ENCODE measurements at regions not wholly inside any gene's neighbourhood (a gene's known extent, or its start where the extent isn't known, plus 50 kb on each side); places are given as distances from the start of the nearest gene placed in this dataset.

DNA sequence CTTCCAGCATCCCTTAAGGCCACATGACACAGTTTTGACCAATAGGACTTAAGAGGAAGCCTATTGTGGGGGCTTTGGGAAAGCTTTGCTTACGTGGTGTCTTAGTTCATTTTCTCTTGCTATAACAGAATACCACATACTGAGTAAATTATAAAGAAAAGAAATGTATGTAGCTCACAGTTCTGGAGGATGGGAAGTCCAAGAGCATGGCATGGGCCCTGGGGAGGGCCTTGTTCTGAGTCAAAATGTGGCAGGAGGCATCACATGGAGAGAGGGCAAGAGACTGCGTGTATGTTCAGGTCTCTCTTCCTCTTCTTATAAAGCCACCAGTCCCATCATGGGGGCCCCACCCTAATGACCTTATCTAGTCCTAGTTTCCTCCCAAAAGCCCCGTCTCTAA lies 68.6 kb upstream of the CPEB4 start:
- Mint-ChIP-seq H3K27ac (no peak overlapping the region), H3K36me3 (peaks cover 1% of the 10 kb centered on the region), H3K9me3 (peaks cover 1% of the 10 kb centered on the region), H3K4me1 (peaks cover 10% of the 10 kb centered on the region), H3K27me3 (peaks cover 5% of the 10 kb centered on the region), H3K4me3 (no peak overlapping the region)
- no peak for DNase-seq
- no peak for ATAC-seq (ENCODE audit: low read depth)
- POLR2A ChIA-PET: no interaction called here

DNA sequence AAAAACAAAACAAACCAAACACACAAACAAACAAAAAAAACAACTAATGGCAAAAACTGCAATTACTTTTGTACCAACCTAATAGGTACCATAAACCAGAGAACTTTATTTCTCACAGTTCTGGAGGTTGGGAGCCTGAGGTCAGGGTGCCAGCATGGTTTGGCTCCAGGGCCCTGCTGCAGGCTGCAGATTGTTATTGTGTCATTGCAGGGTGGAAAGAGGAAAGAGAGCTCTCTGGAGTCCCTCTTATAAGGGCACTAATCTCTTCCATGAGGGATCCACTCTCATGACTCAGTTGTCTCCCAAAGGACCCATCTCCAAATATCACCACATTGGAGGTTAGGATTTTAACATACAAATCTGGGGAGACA lies 64.9 kb upstream of the CPEB4 start:
- Mint-ChIP-seq H3K9me3 (peaks cover 8% of the 10 kb centered on the region), H3K4me3 (no peak overlapping the region), H3K4me1 (peaks cover 10% of the 10 kb centered on the region), H3K27me3 (no peaks in the 10 kb centered on the region), H3K36me3 (peaks cover under 1% of the 10 kb centered on the region), H3K27ac (no peak overlapping the region)
- POLR2A ChIA-PET: no interaction called here
- ATAC-seq (ENCODE audit: low read depth) (no peak), DNase-seq (no peak)

DNA sequence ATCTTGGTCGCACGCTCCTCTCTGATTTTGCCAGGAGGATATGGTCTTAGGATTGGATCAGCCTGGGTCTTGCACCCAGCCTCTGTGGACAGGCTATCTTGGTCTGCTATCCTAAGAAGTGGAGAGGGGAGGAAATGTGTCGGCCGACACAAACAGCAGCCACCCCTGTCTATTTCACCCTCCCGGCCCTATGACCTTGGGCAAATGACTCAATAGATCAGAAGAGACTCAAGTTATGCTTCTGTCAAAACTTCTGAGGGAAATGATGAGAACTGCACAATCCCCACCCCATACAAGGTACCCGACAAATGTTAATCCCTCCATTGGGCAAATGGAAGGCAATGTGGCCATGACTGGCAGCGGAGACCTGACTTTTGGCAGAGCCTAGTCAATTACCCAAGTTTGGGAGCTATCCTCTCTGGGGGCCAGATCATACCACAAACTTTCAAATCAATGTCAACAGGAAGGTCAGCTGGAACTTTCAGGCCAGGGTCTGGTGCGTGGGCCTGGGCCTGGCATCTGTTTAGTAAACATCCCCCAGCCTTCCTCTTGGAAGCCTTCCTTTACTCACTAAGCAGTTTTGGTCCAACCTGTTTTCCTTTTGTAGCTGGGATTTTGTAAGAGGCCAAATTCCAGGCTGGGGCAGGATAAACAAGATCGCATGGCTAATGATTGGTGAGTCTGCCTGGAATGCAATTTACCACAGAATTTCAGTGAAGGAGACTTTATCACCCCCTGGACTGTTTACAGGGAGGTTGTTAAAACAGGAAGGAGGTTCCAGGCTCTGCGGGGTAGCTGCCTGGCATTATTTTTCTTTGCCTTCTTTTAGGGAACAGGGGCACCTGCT lies 64.2 kb upstream of the CPEB4 start:
- ATAC-seq (ENCODE audit: low read depth): no peak
- H3K4me1 Mint-ChIP-seq: peaks cover 10% of the 10 kb centered on the region
- H3K9me3 Mint-ChIP-seq: peaks cover 10% of the 10 kb centered on the region
- POLR2A ChIA-PET: no interaction called here
- no peak for DNase-seq
- H3K36me3 Mint-ChIP-seq: no peaks in the 10 kb centered on the region
- H3K27ac Mint-ChIP-seq: no peak overlapping the region
- no peaks in the 10 kb centered on the region for H3K27me3 Mint-ChIP-seq
- no peak overlapping the region for H3K4me3 Mint-ChIP-seq

DNA sequence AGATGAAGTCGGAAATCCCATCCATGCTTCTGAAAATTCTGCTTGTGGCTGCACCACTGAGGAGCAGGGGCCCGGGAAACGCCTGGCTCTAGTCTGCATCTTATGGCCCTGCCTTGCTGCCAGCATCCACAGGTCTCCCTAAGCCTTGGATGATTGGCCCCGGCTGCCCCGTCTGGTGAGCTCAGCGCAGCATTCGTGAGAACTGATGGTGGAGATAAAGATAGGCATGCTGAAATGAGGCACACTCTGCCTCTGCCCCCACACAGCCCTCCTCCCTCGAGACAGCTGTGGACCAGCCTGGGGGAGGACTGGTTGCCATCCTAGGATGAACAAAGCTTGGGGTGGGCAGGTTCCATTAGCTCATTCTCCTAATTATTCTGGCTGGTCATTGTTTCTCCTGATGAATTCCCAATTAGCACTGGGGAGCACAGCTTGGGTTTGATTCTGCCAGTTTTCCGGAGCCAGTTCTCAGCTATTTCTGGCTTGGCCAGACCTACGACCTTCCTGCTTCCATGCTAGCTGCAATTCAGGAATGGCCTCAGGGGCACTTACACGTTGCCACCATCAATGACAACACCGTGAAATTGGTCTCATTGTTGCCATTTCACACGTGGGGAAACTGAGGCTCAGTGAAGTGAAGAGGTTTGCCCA lies 62.8 kb upstream of the CPEB4 start:
- peaks cover 10% of the 10 kb centered on the region for H3K4me1 Mint-ChIP-seq
- no peak overlapping the region for H3K27ac Mint-ChIP-seq
- no peaks in the 10 kb centered on the region for H3K36me3 Mint-ChIP-seq
- ATAC-seq (ENCODE audit: low read depth) (no peak), DNase-seq (no peak)
- peaks cover 10% of the 10 kb centered on the region for H3K9me3 Mint-ChIP-seq
- H3K27me3 Mint-ChIP-seq: no peaks in the 10 kb centered on the region
- POLR2A ChIA-PET: no interaction called here
- no peak overlapping the region for H3K4me3 Mint-ChIP-seq

DNA sequence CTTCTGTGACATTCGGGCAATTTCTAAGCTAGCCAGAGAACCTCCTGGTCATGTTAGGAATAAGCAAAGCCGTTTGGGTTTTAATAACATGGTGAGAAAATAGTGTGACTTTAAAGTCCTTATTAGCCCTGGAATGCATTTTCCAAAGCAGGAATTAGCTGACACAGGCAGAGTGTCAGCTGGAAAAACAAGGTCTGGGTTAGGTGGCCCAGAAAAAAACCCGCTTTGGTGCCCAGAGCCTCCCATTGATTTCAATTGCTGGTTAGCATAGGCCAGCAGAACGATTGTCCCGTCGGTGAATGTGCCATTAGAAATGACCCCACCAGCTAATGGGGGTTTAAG lies 62.1 kb upstream of the CPEB4 start:
- Mint-ChIP-seq H3K4me3 (no peak overlapping the region), H3K27ac (no peak overlapping the region), H3K27me3 (no peaks in the 10 kb centered on the region), H3K9me3 (peaks cover 10% of the 10 kb centered on the region), H3K4me1 (peaks cover 7% of the 10 kb centered on the region), H3K36me3 (no peaks in the 10 kb centered on the region)
- ATAC-seq (ENCODE audit: low read depth) (no peak), DNase-seq (no peak)
- POLR2A ChIA-PET: no interaction called here

DNA sequence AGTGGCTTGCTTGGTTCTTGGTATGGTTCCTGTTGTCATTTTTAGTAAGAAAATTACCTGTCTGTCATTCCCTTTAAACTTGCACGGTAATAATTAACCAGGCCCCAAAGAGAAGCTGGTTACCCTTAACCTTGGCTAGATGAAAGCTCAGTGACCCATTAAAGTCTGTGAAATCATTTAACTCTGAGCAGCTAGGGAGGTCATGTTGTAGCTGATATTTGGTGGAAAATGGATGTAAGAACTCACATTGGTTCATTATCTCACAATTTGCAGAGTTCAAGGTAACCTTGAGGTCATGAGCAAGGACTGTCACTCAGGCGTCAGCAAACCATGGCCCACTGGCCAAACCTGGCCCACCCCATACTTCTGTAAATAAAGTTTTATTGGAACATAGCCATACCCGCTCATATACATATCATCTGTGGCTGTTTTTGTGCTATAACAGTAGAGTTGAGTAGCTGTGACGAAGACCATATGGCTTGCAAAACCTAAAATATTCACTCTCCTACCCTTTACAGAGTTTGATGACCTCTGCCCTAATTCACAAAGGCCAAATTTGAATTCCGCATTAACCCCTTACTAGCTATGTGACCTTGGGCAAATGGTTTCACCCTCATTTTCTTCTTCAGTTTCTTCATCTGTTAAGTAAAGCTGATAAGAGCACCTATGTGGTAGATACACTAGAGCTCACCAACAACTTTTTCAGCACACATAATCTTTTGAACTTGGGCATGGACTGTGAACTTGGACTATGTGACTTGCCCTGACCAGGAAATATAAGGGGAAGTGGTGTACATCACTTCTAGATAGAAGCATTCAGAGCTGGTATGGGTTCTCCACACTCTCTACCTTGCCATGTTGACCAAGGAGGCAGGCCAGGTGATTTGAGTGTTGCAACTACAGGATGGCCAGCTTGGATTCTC lies 61.5 kb upstream of the CPEB4 start:
- no peak for DNase-seq
- H3K27ac Mint-ChIP-seq: no peak overlapping the region
- POLR2A ChIA-PET: no interaction called here

DNA sequence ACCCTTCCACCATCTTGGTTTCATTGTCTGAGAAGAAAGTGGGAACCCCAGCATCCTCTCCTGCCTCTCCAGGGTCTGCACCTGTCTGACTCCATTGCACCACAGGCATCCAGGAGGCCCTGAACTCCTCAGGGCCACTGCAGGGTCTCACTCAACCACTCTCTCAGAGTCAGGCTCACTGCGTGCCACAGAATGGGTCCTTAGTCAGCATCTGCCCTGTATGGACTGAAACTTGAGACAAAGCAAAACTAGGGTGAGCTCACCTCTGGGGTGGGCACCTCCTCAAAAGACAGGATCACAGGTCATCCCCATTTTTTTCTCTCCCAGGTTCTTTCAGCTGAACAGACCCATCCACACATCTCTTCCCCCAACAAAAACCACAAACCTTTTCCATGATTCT lies 59.2 kb upstream of the CPEB4 start:
- POLR2A ChIA-PET: no interaction called here
- no peak overlapping the region for H3K27ac Mint-ChIP-seq
- no peaks in the 10 kb centered on the region for H3K27me3 Mint-ChIP-seq
- DNase-seq: no peak
- H3K36me3 Mint-ChIP-seq: no peaks in the 10 kb centered on the region
- no peaks in the 10 kb centered on the region for H3K4me1 Mint-ChIP-seq
- ATAC-seq (ENCODE audit: low read depth): no peak
- peaks cover 10% of the 10 kb centered on the region for H3K9me3 Mint-ChIP-seq
- no peak overlapping the region for H3K4me3 Mint-ChIP-seq

More for the DNA sequence above, 61.5 kb upstream of the CPEB4 start:
- ATAC-seq (ENCODE audit: low read depth): no peak
- H3K36me3 Mint-ChIP-seq: no peaks in the 10 kb centered on the region
- H3K9me3 Mint-ChIP-seq: peaks cover 10% of the 10 kb centered on the region
- H3K4me3 Mint-ChIP-seq: no peak overlapping the region
- peaks cover 2% of the 10 kb centered on the region for H3K4me1 Mint-ChIP-seq
- H3K27me3 Mint-ChIP-seq: no peaks in the 10 kb centered on the region

DNA sequence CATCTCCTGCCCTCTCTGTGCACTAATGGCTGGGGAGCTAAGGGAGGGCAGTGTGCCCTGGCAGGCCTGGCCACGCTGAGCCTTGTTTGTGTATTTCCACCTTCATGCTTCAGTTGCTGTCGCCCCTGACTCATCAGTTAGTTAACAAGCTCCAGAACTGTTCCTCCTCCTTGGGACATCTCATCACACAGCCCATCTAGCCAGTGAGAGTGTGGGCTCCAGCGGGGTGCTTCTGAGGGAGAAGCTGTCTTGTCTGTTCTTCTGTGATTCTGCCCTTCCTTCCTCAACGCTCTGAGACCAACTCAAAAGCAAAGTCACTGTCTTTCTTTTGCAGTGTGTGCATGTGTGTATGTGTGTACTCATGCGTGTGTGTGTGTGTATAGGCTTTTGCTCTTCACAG lies 58.3 kb upstream of the CPEB4 start:
- H3K4me3 Mint-ChIP-seq: no peak overlapping the region
- ATAC-seq (ENCODE audit: low read depth) (no peak), DNase-seq (no peak)
- peaks cover 10% of the 10 kb centered on the region for H3K9me3 Mint-ChIP-seq
- no peaks in the 10 kb centered on the region for H3K36me3 Mint-ChIP-seq
- H3K27ac Mint-ChIP-seq: no peak overlapping the region
- H3K27me3 Mint-ChIP-seq: no peaks in the 10 kb centered on the region
- no peaks in the 10 kb centered on the region for H3K4me1 Mint-ChIP-seq
- POLR2A ChIA-PET: no interaction called here

DNA sequence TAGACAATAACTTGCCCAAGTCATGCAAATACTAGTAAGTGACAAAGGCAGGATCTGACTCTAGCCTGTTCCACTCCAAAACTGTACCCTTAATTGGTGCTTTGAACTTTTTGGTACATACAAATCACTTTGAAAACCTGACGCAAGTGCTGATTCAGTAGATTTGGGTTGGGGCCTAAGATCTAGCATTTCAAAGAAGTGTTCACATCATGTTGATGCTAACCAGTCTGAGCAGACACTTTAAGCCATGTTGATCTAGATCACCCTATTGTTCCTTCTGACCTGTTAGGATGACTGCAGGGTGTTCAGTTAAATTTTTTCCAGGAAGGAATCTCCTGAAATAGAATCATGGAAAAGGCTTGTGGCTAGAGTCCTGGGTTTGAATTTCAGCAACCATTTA lies 57.7 kb upstream of the CPEB4 start:
- Mint-ChIP-seq H3K4me1 (no peaks in the 10 kb centered on the region), H3K36me3 (no peaks in the 10 kb centered on the region), H3K27me3 (no peaks in the 10 kb centered on the region), H3K9me3 (peaks cover 10% of the 10 kb centered on the region), H3K4me3 (no peak overlapping the region), H3K27ac (no peak overlapping the region)
- DNase-seq (no peak), ATAC-seq (ENCODE audit: low read depth) (no peak)
- POLR2A ChIA-PET: no interaction called here

DNA sequence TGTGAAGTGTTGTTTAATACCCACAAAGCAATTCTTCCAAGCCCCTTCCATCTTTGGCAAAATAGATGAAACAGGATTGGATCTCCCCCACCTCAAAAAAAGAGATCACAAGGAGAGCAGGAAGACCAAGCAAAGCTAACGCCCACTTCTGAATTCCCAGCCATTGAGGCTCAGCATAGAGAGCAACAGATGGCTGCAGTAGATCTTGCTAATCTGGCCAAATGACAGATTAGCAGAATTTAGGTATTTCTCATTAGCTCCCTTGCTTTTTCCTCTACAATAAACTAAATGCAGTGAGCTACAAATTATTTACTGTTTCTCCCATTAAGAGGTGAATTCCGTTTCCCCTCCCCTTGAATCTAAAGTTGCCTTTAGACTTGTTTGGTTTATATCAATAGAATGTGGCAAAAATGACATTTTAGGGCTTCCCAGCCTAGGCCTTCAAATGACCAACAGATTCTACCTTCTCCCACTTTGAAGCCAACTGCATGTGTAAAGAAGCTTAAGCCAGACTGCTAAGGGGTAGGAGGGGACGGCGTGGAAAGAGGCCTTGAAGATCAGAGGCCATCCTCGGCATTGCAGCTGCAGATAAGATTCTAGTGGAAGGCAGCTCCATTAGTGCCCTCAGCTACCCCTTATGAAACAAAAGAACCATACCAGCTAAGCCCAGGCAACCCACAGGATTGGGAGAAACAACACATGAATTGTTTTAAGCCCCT lies 56.8 kb upstream of the CPEB4 start:
- POLR2A ChIA-PET: no interaction called here
- DNase-seq (no peak), ATAC-seq (ENCODE audit: low read depth) (no peak)
- Mint-ChIP-seq H3K4me3 (no peak overlapping the region), H3K36me3 (no peaks in the 10 kb centered on the region), H3K27ac (no peak overlapping the region), H3K27me3 (no peaks in the 10 kb centered on the region), H3K9me3 (peaks cover 10% of the 10 kb centered on the region), H3K4me1 (no peaks in the 10 kb centered on the region)

DNA sequence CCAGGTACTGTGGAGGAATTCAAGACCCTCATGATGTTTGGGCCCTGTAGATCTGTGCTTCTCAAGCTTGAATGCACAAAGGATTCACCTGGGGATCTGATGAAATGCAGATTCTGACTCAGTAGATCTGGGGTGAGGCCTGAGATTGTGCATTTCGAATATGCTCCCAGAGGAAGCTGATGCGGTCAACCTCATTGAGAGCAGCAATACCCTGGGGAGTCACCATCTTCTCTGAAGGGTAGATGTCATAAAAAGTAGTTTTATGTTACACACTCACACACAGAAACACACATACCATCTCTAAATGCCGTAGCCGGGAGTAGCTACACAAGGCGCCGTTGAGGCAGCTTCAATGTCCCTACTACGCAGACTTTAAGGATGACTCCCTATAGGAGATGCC lies 55.8 kb upstream of the CPEB4 start:
- Mint-ChIP-seq H3K4me3 (no peak overlapping the region), H3K27ac (no peak overlapping the region), H3K9me3 (peaks cover 7% of the 10 kb centered on the region), H3K4me1 (no peaks in the 10 kb centered on the region), H3K27me3 (no peaks in the 10 kb centered on the region), H3K36me3 (no peaks in the 10 kb centered on the region)
- no peak for ATAC-seq (ENCODE audit: low read depth)
- no peak for DNase-seq
- POLR2A ChIA-PET: no interaction called here

DNA sequence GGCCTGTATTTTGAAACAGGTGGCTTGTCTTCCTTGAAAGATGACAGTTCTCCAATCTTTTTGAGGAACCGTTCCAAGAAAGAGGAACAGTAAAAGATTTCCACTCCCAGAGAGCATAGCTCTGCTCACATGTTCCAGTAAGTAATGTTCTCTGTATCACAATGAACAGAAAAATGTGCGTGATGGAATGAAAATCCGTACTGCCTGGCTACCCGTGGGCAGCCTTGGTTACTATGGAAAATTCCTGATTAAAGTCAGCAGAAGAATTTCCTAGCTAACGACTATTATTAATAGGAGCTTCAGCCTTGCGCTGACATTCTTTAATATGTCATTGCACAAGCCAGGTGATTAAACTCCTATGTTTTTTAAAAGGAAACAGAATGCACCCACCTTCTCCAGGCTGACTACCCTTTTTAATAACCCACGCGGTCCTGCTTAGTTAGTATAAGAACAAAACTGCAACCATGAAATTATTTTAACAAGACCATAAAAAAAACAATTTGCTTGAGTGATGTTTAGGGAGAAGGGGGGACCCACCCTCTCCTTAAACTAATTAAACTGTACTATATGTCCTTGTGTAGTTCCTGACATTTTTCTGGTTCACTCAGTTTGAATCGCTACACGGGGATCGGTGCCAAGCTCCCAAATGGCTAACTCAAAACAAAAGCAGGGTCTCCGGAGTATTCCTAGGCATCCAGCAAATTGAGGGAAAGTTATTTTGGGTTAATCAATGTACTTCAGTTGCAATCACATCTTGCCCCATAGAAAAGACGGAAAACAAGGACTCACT lies 54.8 kb upstream of the CPEB4 start:
- H3K4me3 Mint-ChIP-seq: no peak overlapping the region
- H3K36me3 Mint-ChIP-seq: no peaks in the 10 kb centered on the region
- H3K9me3 Mint-ChIP-seq: peaks cover 1% of the 10 kb centered on the region
- no peak overlapping the region for H3K27ac Mint-ChIP-seq
- POLR2A ChIA-PET: no interaction called here
- DNase-seq: no peak
- no peak for ATAC-seq (ENCODE audit: low read depth)
- no peaks in the 10 kb centered on the region for H3K27me3 Mint-ChIP-seq
- H3K4me1 Mint-ChIP-seq: no peaks in the 10 kb centered on the region
